AG09319 (cell line): ENCODE measurements at regions not wholly inside any gene's neighbourhood (a gene's known extent, or its start where the extent isn't known, plus 50 kb on each side); places are given as distances from the start of the nearest gene placed in this dataset.

Source experiments
- DNase-seq: peaks from one replicate; pipeline ENCODE4 v3.0.0-alpha.2; 2010; ENCODE audit warnings: low read depth; ENCODE audit errors: extremely low read depth
- TF ChIP-seq, protein P1 (sequence below): IDR thresholded peaks from 2 replicates; pipeline ENCODE4 v1.5.1; 2011; ENCODE audit warnings: low read depth, mild to moderate bottlenecking, inconsistent platforms, low read length, moderate library complexity

DNA sequence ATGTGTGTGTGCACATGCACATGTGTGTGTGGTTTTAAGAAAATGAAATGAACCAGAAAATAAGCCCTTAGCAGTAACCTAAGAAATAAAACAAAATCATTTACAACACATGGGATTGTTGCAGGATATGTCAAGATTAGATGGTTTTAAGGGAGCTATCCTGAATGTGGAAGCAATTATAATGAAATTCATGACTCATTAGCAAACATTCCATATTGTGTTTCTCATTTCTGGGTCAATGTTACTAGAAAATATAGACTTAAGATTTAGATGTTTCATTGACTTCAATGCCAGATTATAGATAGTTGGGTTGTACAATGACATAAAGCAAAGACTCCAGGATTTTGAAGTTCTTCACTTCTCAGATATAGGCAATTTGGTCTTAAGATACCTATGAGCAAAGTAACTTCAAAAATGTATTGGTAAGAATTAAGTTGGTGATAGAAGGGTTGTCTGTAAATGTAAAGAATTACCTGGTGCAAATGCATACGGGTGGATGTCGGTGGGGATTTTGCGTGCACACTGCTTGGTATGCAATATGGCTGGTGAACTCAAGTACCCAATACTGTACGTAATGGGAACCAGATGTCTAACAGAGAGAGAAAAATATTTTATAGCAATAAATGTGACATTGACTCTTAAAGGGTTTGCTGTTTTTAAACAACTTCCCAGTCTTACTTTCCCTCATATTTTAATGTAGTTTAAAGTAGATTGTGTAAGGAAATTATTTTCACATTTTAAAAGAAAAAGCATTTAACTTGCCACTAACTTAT is 53.9 kb upstream of the NR2F2 start:
- peak; percentile 67 for DNase-seq
- TF ChIP-seq, protein P1, sequence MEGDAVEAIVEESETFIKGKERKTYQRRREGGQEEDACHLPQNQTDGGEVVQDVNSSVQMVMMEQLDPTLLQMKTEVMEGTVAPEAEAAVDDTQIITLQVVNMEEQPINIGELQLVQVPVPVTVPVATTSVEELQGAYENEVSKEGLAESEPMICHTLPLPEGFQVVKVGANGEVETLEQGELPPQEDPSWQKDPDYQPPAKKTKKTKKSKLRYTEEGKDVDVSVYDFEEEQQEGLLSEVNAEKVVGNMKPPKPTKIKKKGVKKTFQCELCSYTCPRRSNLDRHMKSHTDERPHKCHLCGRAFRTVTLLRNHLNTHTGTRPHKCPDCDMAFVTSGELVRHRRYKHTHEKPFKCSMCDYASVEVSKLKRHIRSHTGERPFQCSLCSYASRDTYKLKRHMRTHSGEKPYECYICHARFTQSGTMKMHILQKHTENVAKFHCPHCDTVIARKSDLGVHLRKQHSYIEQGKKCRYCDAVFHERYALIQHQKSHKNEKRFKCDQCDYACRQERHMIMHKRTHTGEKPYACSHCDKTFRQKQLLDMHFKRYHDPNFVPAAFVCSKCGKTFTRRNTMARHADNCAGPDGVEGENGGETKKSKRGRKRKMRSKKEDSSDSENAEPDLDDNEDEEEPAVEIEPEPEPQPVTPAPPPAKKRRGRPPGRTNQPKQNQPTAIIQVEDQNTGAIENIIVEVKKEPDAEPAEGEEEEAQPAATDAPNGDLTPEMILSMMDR, result no peak
